ENCODE measurements at regions not wholly inside any gene's neighbourhood (a gene's known extent, or its start where the extent isn't known, plus 50 kb on each side); places are given as distances from the start of the nearest gene placed in this dataset.

DNA sequence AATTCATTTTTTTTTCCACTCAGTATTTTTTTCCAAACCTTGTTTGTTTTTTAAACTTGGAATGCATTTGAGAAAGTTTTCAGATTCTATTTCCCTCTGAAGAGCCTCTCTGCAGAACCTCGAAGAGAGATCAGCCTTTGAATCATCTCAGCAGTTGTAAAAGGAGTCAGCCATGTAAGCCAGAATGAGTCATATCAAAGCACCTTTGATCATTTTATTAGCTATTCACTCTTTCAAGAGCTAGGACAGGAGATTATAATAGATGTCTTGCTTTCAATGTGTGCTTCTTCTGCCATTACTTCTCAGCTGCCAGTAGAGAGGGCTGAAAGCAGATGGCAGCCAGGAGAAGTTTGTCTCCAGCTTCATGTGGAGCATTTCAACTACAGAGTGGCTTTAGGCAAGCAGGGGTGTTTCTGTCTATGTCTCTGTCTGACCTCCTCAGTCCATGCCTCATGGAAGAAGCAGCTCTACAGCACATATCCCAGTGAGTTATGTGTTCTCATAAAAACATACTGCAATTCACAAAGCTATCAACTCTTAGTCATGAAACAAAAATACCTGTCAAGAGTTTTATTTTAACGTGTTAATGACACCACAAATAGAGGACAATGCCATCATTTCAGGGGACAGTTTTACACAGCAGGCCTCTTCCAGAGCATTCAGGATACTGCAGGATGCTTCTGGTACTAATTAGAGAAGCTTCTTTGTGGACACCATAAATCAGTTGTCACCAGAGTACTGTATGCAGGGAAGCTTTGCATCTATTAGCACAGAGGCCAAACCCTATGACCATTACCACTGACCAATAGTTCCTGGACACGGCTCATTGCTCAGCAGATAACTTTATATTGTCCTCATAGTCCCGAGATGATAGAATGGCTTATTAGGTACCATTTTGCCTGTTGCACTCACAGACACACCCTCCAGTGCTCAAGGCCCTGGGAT lies 94.3 kb downstream of the NHLRC3 start:
- DNase-seq: no peak
- Histone ChIP-seq H3K27ac (no peak overlapping the region), H3K4me1 (ENCODE audit: insufficient read depth) (no peaks in the 10 kb centered on the region), H3K27me3 (no peaks in the 10 kb centered on the region), H3K4me3 (no peak overlapping the region), H3K36me3 (no peaks in the 10 kb centered on the region), H3K9me3 (no peaks in the 10 kb centered on the region)
- intact Hi-C loops (cut with DNase I): no loop called here
- 60 to 69% (median 66%) methylated on average over 4 of the region's 4 CpGs for WGBS, 3 donors
- TF ChIP-seq, protein P1, sequence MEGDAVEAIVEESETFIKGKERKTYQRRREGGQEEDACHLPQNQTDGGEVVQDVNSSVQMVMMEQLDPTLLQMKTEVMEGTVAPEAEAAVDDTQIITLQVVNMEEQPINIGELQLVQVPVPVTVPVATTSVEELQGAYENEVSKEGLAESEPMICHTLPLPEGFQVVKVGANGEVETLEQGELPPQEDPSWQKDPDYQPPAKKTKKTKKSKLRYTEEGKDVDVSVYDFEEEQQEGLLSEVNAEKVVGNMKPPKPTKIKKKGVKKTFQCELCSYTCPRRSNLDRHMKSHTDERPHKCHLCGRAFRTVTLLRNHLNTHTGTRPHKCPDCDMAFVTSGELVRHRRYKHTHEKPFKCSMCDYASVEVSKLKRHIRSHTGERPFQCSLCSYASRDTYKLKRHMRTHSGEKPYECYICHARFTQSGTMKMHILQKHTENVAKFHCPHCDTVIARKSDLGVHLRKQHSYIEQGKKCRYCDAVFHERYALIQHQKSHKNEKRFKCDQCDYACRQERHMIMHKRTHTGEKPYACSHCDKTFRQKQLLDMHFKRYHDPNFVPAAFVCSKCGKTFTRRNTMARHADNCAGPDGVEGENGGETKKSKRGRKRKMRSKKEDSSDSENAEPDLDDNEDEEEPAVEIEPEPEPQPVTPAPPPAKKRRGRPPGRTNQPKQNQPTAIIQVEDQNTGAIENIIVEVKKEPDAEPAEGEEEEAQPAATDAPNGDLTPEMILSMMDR (IDR thresholded peaks at IDR 0.05): no peak
- no peak for TF ChIP-seq POLR2A (IDR thresholded peaks at IDR 0.05)
- TF ChIP-seq EP300 (IDR thresholded peaks at IDR 0.05): no peak

- 92 to 94% (median 94%) methylated on average over 3 of the region's 3 CpGs for WGBS, 3 donors
- intact Hi-C loops (cut with DNase I): no loop called here
- H3K9me3 ChIP-seq: no peaks in the 10 kb centered on the region
Observed at GRCh38 chr13:39133781-39134180, 95.5 kb downstream of the NHLRC3 start.

DNA sequence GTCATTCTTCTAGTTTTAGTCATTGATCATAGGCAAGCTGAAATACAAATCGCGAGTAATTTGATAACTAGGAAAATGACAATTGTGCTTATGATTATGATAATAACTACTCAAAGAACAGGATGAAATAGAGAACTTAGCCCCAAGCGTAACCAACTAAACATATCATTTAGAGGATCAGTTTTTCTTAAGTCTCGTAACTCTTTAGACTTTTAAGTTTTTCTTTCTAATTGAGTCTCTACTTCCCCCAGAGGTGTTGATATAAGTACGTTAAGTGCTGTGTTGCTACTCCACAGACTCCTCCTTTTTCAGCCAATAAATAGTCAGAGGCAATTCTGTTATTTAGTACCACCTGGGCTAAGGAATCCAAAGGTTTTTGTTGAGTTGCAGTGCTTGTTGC lies 96.3 kb downstream of the NHLRC3 start:
- intact Hi-C loops (cut with DNase I): no loop called here
- no peak overlapping the region for H3K4me3 ChIP-seq
- H3K27me3 ChIP-seq: no peaks in the 10 kb centered on the region
- no peak overlapping the region for H3K27ac ChIP-seq
- H3K4me1 ChIP-seq (ENCODE audit: insufficient read depth): no peaks in the 10 kb centered on the region
- 75 to 91% (median 80%) methylated on average over 5 of the region's 5 CpGs for WGBS, 3 donors
- DNase-seq: no peak
- TF ChIP-seq POLR2A (IDR thresholded peaks at IDR 0.05) (no peak), EP300 (IDR thresholded peaks at IDR 0.05) (no peak)
- TF ChIP-seq, protein P1 (IDR thresholded peaks at IDR 0.05): no peak
- no peaks in the 10 kb centered on the region for H3K36me3 ChIP-seq
- no peaks in the 10 kb centered on the region for H3K9me3 ChIP-seq

More at GRCh38 chr13:39133781-39134180, 95.5 kb downstream of the NHLRC3 start:
- no peak for DNase-seq
- H3K27me3 ChIP-seq: no peaks in the 10 kb centered on the region
- H3K4me3 ChIP-seq: no peak overlapping the region
- no peak overlapping the region for H3K27ac ChIP-seq
- H3K4me1 ChIP-seq (ENCODE audit: insufficient read depth): no peaks in the 10 kb centered on the region
- TF ChIP-seq, protein P1 (IDR thresholded peaks at IDR 0.05): no peak
- TF ChIP-seq EP300 (IDR thresholded peaks at IDR 0.05) (no peak), POLR2A (IDR thresholded peaks at IDR 0.05) (no peak)
- no peaks in the 10 kb centered on the region for H3K36me3 ChIP-seq

DNA sequence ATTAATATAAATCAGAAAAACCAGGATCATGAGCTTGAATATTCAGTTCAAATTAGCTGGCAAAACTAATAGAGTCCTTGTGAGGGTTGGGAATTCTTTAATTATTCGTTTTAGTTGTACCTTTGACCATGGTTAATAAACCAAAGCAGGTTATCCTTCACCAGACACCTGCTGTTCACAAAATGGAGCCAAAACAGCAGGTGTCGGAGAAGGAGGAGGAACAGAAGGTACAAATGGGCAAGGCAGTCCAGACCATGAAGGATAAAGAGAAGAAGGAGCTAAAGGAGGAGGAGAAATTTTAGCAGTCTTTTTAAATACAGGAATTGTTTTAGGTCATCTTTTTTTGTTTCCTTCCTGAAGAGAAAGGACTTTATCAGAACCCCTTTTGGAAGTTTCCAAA lies 106.1 kb downstream of the NHLRC3 start:
- TF ChIP-seq, protein P1 (IDR thresholded peaks at IDR 0.05): no peak
- TF ChIP-seq POLR2A (IDR thresholded peaks at IDR 0.05) (no peak), EP300 (IDR thresholded peaks at IDR 0.05) (no peak)
- 52 to 68% (median 55%) methylated on average over 2 of the region's 2 CpGs for WGBS, 3 donors
- Histone ChIP-seq H3K4me1 (ENCODE audit: insufficient read depth) (no peaks in the 10 kb centered on the region), H3K9me3 (no peaks in the 10 kb centered on the region), H3K27me3 (no peaks in the 10 kb centered on the region), H3K4me3 (no peak overlapping the region), H3K36me3 (no peaks in the 10 kb centered on the region), H3K27ac (no peak overlapping the region)
- intact Hi-C loops (cut with DNase I): loop anchor here in 3 of 4 donors (2.0 to 10.0 kb wide), 4 partner anchors 120 to 468 kb away; partner anchors contain the start of gene LHFPL6 (in 1 of the 3)
- DNase-seq: no peak
